GM12878 (cell line): ENCODE measurements at regions not wholly inside any gene's neighbourhood (a gene's known extent, or its start where the extent isn't known, plus 50 kb on each side); places are given as distances from the start of the nearest gene placed in this dataset.

Source experiments
- ATAC-seq: fragments of 200-7000 bp; cut with Tn5 transposase; 3 replicates; pipeline ENCODE4 v1.9.1; 2020; ENCODE audit warnings: mild to moderate bottlenecking, moderate library complexity
- BruUV-seq: library from RNA; stranded (reverse); fragments of 400-500 nt; replicated peaks from 2 replicates; lab custom pipeline; 2021; lab: Mats Ljungman, UMichigan
- CTCF ChIA-PET: fragments of 300-600 bp; sonication (Branson Sonifier 250); formaldehyde crosslinking; extraction: SDS; loops from one replicate; lab custom pipeline; 2021; ENCODE audit warnings: inconsistent platforms; lab: Yijun Ruan, JAX
- POLR2A ChIA-PET: fragments of 350-600 bp; formaldehyde crosslinking; extraction: SDS; loops from one replicate; lab custom pipeline; 2021; ENCODE audit warnings: inconsistent platforms; lab: Charles Lee
- RAD21 ChIA-PET: fragments of 300-600 bp; sonication (Branson Sonifier 250); formaldehyde crosslinking; loops from one replicate; lab custom pipeline; 2023; ENCODE audit warnings: antibody characterized with exemption; ENCODE audit not compliant: unreplicated experiment; lab: Charles Lee
- SMC1A ChIA-PET: fragments of 300-600 bp; sonication (Branson Sonifier 250); formaldehyde crosslinking; loops from one replicate; lab custom pipeline; 2023; ENCODE audit not compliant: unreplicated experiment, uncharacterized antibody; lab: Charles Lee
- DNase-seq: peaks from one replicate; pipeline ENCODE4 v3.0.0-alpha.2; 2011; ENCODE audit warnings: low read depth, low spot score
- FAIRE-seq: peaks from 3 replicates; lab custom pipeline; 2011; peaks lifted over from hg19 to GRCh38; lab: Jason Lieb, UNC
- H2AFZ ChIP-seq: 2 replicates; pipeline ENCODE4 v1.6.0; 2011; ENCODE audit warnings: low read depth, low read length, control low read depth; ENCODE audit not compliant: control insufficient read depth
- H3K27ac ChIP-seq: 2 replicates; pipeline ENCODE4 v1.5.1; 2011; ENCODE audit warnings: control low read depth; ENCODE audit not compliant: control insufficient read depth, insufficient read depth
- H3K27me3 ChIP-seq, 2 experiments: replicated peaks in 1 of 2; 2 replicates each; pipeline versions ENCODE4 v1.6.0 to v1.6.1; 2011; ENCODE audit warnings: low read length in 1 of 2; ENCODE audit not compliant: control insufficient read depth in 2 of 2, insufficient read depth in 2 of 2
- H3K36me3 ChIP-seq, 2 experiments: 2 replicates each; pipeline ENCODE4 v1.5.1; 2011; ENCODE audit warnings: low read length in 1 of 2; ENCODE audit not compliant: control insufficient read depth in 2 of 2, insufficient read depth in 2 of 2
- H3K4me1 ChIP-seq: 2 replicates; pipeline ENCODE4 v1.6.1; 2011; ENCODE audit warnings: mild to moderate bottlenecking, low read length, moderate library complexity, mixed read lengths; ENCODE audit not compliant: control insufficient read depth, insufficient read depth
- H3K4me2 ChIP-seq: 2 replicates; pipeline ENCODE4 v1.6.0; 2011; ENCODE audit warnings: control low read depth; ENCODE audit not compliant: control insufficient read depth, insufficient read depth
- H3K4me3 ChIP-seq: fragments of 200-600 bp; sonication (generic); 2 replicates; pipeline ENCODE4 v1.5.1; 2016
- H3K79me2 ChIP-seq: 2 replicates; pipeline ENCODE4 v1.6.0; 2011; ENCODE audit warnings: low read length; ENCODE audit not compliant: control insufficient read depth, insufficient read depth
- H3K9ac ChIP-seq: 2 replicates; pipeline ENCODE4 v1.8.0; 2011; ENCODE audit warnings: low read length, control low read depth, mixed read lengths; ENCODE audit not compliant: control insufficient read depth, insufficient read depth
- H3K9me3 ChIP-seq: replicated peaks from 3 replicates; pipeline ENCODE4 v1.5.1; 2011; ENCODE audit warnings: mild to moderate bottlenecking, low read length; ENCODE audit not compliant: control insufficient read depth, insufficient read depth
- H4K20me1 ChIP-seq: 2 replicates; pipeline ENCODE4 v1.6.0; 2011; ENCODE audit not compliant: control insufficient read depth, insufficient read depth
- ATF2 ChIP-seq: IDR thresholded peaks from 2 replicates; pipeline ENCODE4 v1.6.1; 2012; ENCODE audit warnings: low read length, inconsistent platforms
- NFYB ChIP-seq: IDR thresholded peaks from 2 replicates; pipeline ENCODE4 v1.6.1; 2011; ENCODE audit warnings: low read depth, mild to moderate bottlenecking, low read length, improper control_type of control experiment, moderate library complexity; ENCODE audit not compliant: insufficient read depth
- NR2C1 ChIP-seq: fragments of 450-650 bp; IDR thresholded peaks from 2 replicates; pipeline ENCODE4 v1.6.1; 2017; ENCODE audit warnings: antibody characterized with exemption, mild to moderate bottlenecking, moderate library complexity
- PAX5 ChIP-seq: IDR thresholded peaks from 2 replicates; pipeline ENCODE4 v1.6.1; 2011; ENCODE audit warnings: low read depth, low read length, borderline replicate concordance
- SMAD5 ChIP-seq: IDR thresholded peaks from 2 replicates; pipeline ENCODE4 v1.6.1; 2016; ENCODE audit warnings: antibody characterized with exemption, low read depth
- WRNIP1 ChIP-seq: IDR thresholded peaks from 2 replicates; pipeline ENCODE4 v1.6.1; 2011; ENCODE audit warnings: low read depth, low read length, improper control_type of control experiment, borderline replicate concordance
- WGBS: methylation state at CpG from one replicate; pipeline ENCODE4 v1.1.6; 2016; ENCODE audit warnings: low lambda C conversion rate; ENCODE audit not compliant: insufficient replicate concordance, insufficient coverage; ENCODE audit errors: missing lambda C conversion rate; 5-methylcytosine and 5-hydroxymethylcytosine counted together
- in situ Hi-C: fragments of 300-500 bp; cut with MboI; formaldehyde crosslinking; loops from 9 replicates; pipeline ENCODE4 v1.14.3; 2018; ENCODE audit warnings: mixed read lengths
- intact Hi-C: fragments of 100-400 bp; cut with micrococcal nuclease; formaldehyde crosslinking; loops from one replicate; pipeline ENCODE4 v1.14.2; 2022; ENCODE audit not compliant: unreplicated experiment
- TF ChIP-seq, protein P1 (sequence below): IDR thresholded peaks from 2 replicates; pipeline ENCODE4 v1.6.1; 2011; ENCODE audit warnings: low read depth, low read length, improper control_type of control experiment, borderline replicate concordance

- 0% methylated on average over 1 of the region's 1 CpG for WGBS
- Histone ChIP-seq H3K4me2 (no peak overlapping the region), H3K4me3 (no peak overlapping the region), H3K36me3 (no peaks in the 10 kb centered on the region), H3K27me3 (no peaks in the 10 kb centered on the region), H2AFZ (no peak overlapping the region), H4K20me1 (no peaks in the 10 kb centered on the region), H3K27ac (no peak overlapping the region), H3K9ac (no peak overlapping the region), H3K9me3 (no peaks in the 10 kb centered on the region), H3K4me1 (no peaks in the 10 kb centered on the region), H3K79me2 (no peaks in the 10 kb centered on the region)
- ATAC-seq: no peak
- SMC1A ChIA-PET: no interaction called here
- CTCF ChIA-PET: no interaction called here
- no peak for DNase-seq
- POLR2A ChIA-PET: no interaction called here
- in situ Hi-C loops (no loop called here), intact Hi-C loops (no loop called here)
- BruUV-seq: no TSS peak
- TF ChIP-seq NR2C1: no peak
- no peak for TF ChIP-seq SMAD5
- TF ChIP-seq PAX5: no peak
- TF ChIP-seq, protein P1, sequence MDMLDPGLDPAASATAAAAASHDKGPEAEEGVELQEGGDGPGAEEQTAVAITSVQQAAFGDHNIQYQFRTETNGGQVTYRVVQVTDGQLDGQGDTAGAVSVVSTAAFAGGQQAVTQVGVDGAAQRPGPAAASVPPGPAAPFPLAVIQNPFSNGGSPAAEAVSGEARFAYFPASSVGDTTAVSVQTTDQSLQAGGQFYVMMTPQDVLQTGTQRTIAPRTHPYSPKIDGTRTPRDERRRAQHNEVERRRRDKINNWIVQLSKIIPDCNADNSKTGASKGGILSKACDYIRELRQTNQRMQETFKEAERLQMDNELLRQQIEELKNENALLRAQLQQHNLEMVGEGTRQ: no peak
- TF ChIP-seq ATF2: no peak
- TF ChIP-seq WRNIP1: no peak
- no peak for TF ChIP-seq NFYB
- RAD21 ChIA-PET: no interaction called here
- no peak for FAIRE-seq
These were observed 184.3 kb downstream of the CYYR1 start for GRCh38 chr21:26388731-26389231.
